Thoracic aorta (tissue), 2 donors: ENCODE measurements at regions not wholly inside any gene's neighbourhood (a gene's known extent, or its start where the extent isn't known, plus 50 kb on each side); places are given as distances from the start of the nearest gene placed in this dataset.

Source experiments
- ATAC-seq: fragments of 150-250 bp; one replicate; pipeline ENCODE4 v1.8.0; 2017; ENCODE audit warnings: low read depth; ENCODE audit not compliant: insufficient number of reproducible peaks, low FRiP score
- DNase-seq: peaks from one replicate; pipeline ENCODE4 v3.0.0-alpha.2; 2020; ENCODE audit warnings: low spot score
- H3K27ac ChIP-seq, 2 donors: fragments of 200-600 bp; sonication (generic); 1 replicate in 1 of 2; 2 replicates in 1 of 2; pipeline ENCODE4 v1.5.1; 2016; ENCODE audit warnings: mild to moderate bottlenecking in 2 of 2, moderate library complexity in 2 of 2
- H3K27me3 ChIP-seq: fragments of 200-600 bp; sonication (generic); replicated peaks from 2 replicates; pipeline ENCODE4 v1.6.0; 2016; ENCODE audit warnings: mild to moderate bottlenecking; ENCODE audit not compliant: insufficient read depth
- H3K36me3 ChIP-seq: fragments of 200-600 bp; sonication (generic); one replicate; pipeline ENCODE4 v1.5.1; 2016
- H3K4me1 ChIP-seq, 2 donors: fragments of 200-600 bp; sonication (generic); 1 replicate in 1 of 2; 2 replicates in 1 of 2; pipeline versions ENCODE4 v1.5.1 to v1.6.0; 2016; ENCODE audit warnings: low read depth in 2 of 2, mild to moderate bottlenecking in 1 of 2; ENCODE audit not compliant: control insufficient read depth in 1 of 2
- H3K4me3 ChIP-seq: fragments of 200-600 bp; sonication (generic); 2 replicates; pipeline ENCODE4 v1.5.1; 2016; ENCODE audit warnings: mild to moderate bottlenecking
- H3K9me3 ChIP-seq: fragments of 200-600 bp; sonication (generic); 2 replicates; pipeline ENCODE4 v1.5.1; 2016
- CTCF ChIP-seq: fragments of 200-600 bp; sonication (generic); IDR thresholded peaks from one replicate; pipeline ENCODE4 v1.5.1; 2019; ENCODE audit warnings: antibody characterized with exemption

- Histone ChIP-seq H3K36me3 (no peaks in the 10 kb centered on the region), H3K4me3 (no peak overlapping the region), H3K27ac (no peak overlapping the region), H3K9me3 (no peaks in the 10 kb centered on the region), H3K27me3 (no peaks in the 10 kb centered on the region), H3K4me1 (no peaks in the 10 kb centered on the region)
- ATAC-seq (no peak), DNase-seq (no peak)
- no peak for TF ChIP-seq CTCF
These were observed 189.2 kb upstream of the GLI3 start for GRCh38 chr7:42426163-42426562.

GRCh38 chr7:42414941-42415505, 178.0 kb upstream of the GLI3 start:
- no peaks in the 10 kb centered on the region for H3K27me3 ChIP-seq
- H3K4me1 ChIP-seq, result no peaks in the 10 kb centered on the region
- DNase-seq (no peak), ATAC-seq (no peak)
- H3K36me3 ChIP-seq, result no peaks in the 10 kb centered on the region
- TF ChIP-seq CTCF, result no peak
- no peaks in the 10 kb centered on the region for H3K9me3 ChIP-seq
- no peak overlapping the region for H3K4me3 ChIP-seq
- H3K27ac ChIP-seq, result no peak overlapping the region

GRCh38 chr7:42414028-42414427, 177.0 kb upstream of the GLI3 start:
- no peak overlapping the region for H3K4me3 ChIP-seq
- no peak for TF ChIP-seq CTCF
- H3K36me3 ChIP-seq, result no peaks in the 10 kb centered on the region
- H3K27ac ChIP-seq, result no peak overlapping the region
- ATAC-seq (no peak), DNase-seq (no peak)
- H3K27me3 ChIP-seq, result no peaks in the 10 kb centered on the region
- H3K4me1 ChIP-seq, result no peaks in the 10 kb centered on the region
- no peaks in the 10 kb centered on the region for H3K9me3 ChIP-seq

GRCh38 chr7:42409296-42409695, 172.3 kb upstream of the GLI3 start:
- no peak for TF ChIP-seq CTCF
- Histone ChIP-seq H3K9me3 (no peaks in the 10 kb centered on the region), H3K4me3 (no peak overlapping the region), H3K36me3 (no peaks in the 10 kb centered on the region), H3K4me1 (no peaks in the 10 kb centered on the region), H3K27ac (no peak overlapping the region), H3K27me3 (no peaks in the 10 kb centered on the region)
- DNase-seq, result no peak
- no peak for ATAC-seq

GRCh38 chr7:42407833-42408232, 170.8 kb upstream of the GLI3 start:
- no peak for ATAC-seq
- no peaks in the 10 kb centered on the region for H3K27me3 ChIP-seq
- no peak for TF ChIP-seq CTCF
- H3K36me3 ChIP-seq, result no peaks in the 10 kb centered on the region
- H3K27ac ChIP-seq, result no peak overlapping the region
- DNase-seq, result no peak
- no peaks in the 10 kb centered on the region for H3K4me1 ChIP-seq
- H3K4me3 ChIP-seq, result no peak overlapping the region
- H3K9me3 ChIP-seq, result no peaks in the 10 kb centered on the region
